Prostate gland (tissue), 2 donors: ENCODE measurements at regions not wholly inside any gene's neighbourhood (a gene's known extent, or its start where the extent isn't known, plus 50 kb on each side); places are given as distances from the start of the nearest gene placed in this dataset.
"Not testable (repeated sequence)": the region's sequence is repeated elsewhere in the genome, so short reads cannot be mapped to it uniquely, and the experiment has no call there.

ENCODE experiments used
- DNase-seq: peaks from one replicate; pipeline ENCODE4 v3.0.0-alpha.2; 2019; ENCODE audit warnings: low spot score
- H3K27ac ChIP-seq, 2 donors: fragments of 200-600 bp; sonication (generic); 2 replicates each; pipeline ENCODE4 v1.5.1; 2017 to 2019
- H3K27me3 ChIP-seq: fragments of 200-600 bp; sonication (generic); replicated peaks from 2 replicates; pipeline ENCODE4 v1.5.1; 2019; ENCODE audit not compliant: insufficient read depth
- H3K36me3 ChIP-seq, 2 donors: fragments of 200-600 bp; sonication (generic); 1 replicate in 1 of 2; 2 replicates in 1 of 2; pipeline versions ENCODE4 v1.5.1 to v1.8.1; 2017 to 2019
- H3K4me1 ChIP-seq: fragments of 200-600 bp; sonication (generic); replicated peaks from 2 replicates; pipeline ENCODE4 v1.5.1; 2019
- H3K4me3 ChIP-seq, 2 donors: fragments of 200-600 bp; sonication (generic); 2 replicates each; pipeline ENCODE4 v1.5.1; 2017 to 2019
- H3K9me3 ChIP-seq: fragments of 200-600 bp; sonication (generic); 2 replicates; pipeline ENCODE4 v1.5.1; 2017
- POLR2A ChIP-seq: fragments of 450-650 bp; IDR thresholded peaks from one replicate; pipeline ENCODE4 v1.6.1; 2016; ENCODE audit warnings: antibody characterized with exemption, mild to moderate bottlenecking
- POLR2AphosphoS5 ChIP-seq: sonication (generic); formaldehyde crosslinking; IDR thresholded peaks from one replicate; pipeline ENCODE4 v1.6.1; 2017; ENCODE audit warnings: antibody characterized with exemption
- WGBS: methylation state at CpG from one replicate; pipeline ENCODE4 v1.1.5; 2018; 5-methylcytosine and 5-hydroxymethylcytosine counted together
- intact Hi-C: fragments of 100-400 bp; cut with DNase I; formaldehyde crosslinking; loops from one replicate; pipeline ENCODE4 v1.14.2; 2022
- TF ChIP-seq, protein P1 (sequence below), 4 experiments: fragments of 200-600 bp in 2 of 4; fragments of 450-650 bp in 2 of 4; sonication (generic) in 2 of 4; IDR thresholded peaks; 1 replicate in 3 of 4; 2 replicates in 1 of 4; pipeline ENCODE4 v1.5.1; 2016 to 2019; ENCODE audit warnings: antibody characterized with exemption in 4 of 4, mild to moderate bottlenecking in 2 of 4, moderate library complexity in 2 of 4

DNA sequence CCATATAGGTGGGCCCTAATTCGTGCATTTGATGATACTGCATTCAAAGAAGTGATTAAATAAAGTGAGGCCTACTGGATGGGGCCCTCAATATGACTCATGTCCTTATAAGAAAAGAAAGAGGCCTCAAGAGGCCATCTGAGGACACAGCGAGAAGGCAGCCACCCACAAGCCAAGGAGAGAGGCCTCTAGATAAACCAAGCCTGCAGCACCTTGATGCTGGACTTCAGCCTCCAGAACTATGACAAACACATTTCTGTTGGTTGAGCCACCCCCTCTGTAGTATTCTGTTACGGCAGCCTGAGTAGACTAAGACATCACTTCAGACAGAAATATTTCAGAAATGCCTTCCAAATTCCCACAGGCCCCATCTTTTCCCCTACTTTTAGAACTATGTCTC is 82.5 kb upstream of the PLEKHG1 start:
- WGBS = 95% methylated on average over 3 of the region's 3 CpGs
- H3K27me3 ChIP-seq = no peaks in the 10 kb centered on the region
- H3K4me1 ChIP-seq = no peaks in the 10 kb centered on the region
- TF ChIP-seq POLR2A (no peak), POLR2AphosphoS5 (no peak)
- TF ChIP-seq, protein P1, sequence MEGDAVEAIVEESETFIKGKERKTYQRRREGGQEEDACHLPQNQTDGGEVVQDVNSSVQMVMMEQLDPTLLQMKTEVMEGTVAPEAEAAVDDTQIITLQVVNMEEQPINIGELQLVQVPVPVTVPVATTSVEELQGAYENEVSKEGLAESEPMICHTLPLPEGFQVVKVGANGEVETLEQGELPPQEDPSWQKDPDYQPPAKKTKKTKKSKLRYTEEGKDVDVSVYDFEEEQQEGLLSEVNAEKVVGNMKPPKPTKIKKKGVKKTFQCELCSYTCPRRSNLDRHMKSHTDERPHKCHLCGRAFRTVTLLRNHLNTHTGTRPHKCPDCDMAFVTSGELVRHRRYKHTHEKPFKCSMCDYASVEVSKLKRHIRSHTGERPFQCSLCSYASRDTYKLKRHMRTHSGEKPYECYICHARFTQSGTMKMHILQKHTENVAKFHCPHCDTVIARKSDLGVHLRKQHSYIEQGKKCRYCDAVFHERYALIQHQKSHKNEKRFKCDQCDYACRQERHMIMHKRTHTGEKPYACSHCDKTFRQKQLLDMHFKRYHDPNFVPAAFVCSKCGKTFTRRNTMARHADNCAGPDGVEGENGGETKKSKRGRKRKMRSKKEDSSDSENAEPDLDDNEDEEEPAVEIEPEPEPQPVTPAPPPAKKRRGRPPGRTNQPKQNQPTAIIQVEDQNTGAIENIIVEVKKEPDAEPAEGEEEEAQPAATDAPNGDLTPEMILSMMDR (IDR thresholded peaks at IDR 0.05) = no peak
- H3K27ac ChIP-seq = no peak overlapping the region
- H3K36me3 ChIP-seq = no peaks in the 10 kb centered on the region
- DNase-seq = no peak
- intact Hi-C loops = no loop called here
- no peaks in the 10 kb centered on the region for H3K9me3 ChIP-seq
- H3K4me3 ChIP-seq = no peak overlapping the region

DNA sequence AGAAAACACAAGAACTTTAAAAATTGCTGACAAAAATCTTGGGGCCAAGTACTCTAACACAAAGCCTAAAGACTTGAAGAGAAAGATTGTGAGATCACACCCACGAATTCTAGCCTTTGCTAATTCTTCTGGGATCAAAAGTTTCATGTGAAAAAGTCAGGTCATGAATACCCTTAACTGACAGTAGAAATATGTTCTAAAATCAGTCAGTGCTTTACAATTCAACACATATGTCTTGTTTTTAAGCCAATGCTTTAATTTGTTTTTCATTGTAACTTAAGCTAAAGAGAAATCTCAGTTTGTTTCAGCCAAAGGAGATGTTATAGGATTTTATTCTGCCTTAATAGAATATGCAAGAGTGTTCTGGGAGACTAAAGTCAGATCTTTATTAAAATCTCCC is 78.2 kb upstream of the PLEKHG1 start:
- WGBS = 92% methylated on average over 1 of the region's 1 CpG
- Histone ChIP-seq H3K4me3 (no peak overlapping the region), H3K27ac (no peak overlapping the region), H3K9me3 (no peaks in the 10 kb centered on the region), H3K36me3 (no peaks in the 10 kb centered on the region), H3K27me3 (no peaks in the 10 kb centered on the region), H3K4me1 (no peaks in the 10 kb centered on the region)
- intact Hi-C loops = no loop called here
- TF ChIP-seq POLR2A (no peak), POLR2AphosphoS5 (no peak)
- TF ChIP-seq, protein P1 (IDR thresholded peaks at IDR 0.05) = no peak
- DNase-seq = no peak

DNA sequence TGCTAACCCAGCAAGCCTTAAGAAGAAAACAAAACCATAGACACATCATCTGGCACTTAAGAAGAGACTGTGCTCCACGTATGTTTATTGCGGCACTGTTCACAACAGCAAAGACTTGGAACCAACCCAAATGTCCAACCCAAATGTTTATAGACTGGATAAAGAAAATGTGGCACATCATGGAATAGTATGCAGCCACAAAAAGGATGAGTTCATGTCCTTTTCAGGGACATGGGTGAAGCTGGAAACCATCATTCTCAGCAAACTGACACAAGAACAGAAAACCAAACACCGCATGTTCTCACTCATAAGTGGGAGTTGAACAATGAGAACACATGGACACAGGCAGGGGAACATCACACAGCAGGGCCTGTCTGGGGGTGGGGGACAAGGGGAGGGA is 76.5 kb upstream of the PLEKHG1 start:
- H3K27me3 ChIP-seq, H3K36me3 ChIP-seq, H3K27ac ChIP-seq, H3K4me3 ChIP-seq, H3K9me3 ChIP-seq, intact Hi-C loops, H3K4me1 ChIP-seq, DNase-seq: not testable (repeated sequence)
- 90% methylated on average over 3 of the region's 3 CpGs for WGBS

DNA sequence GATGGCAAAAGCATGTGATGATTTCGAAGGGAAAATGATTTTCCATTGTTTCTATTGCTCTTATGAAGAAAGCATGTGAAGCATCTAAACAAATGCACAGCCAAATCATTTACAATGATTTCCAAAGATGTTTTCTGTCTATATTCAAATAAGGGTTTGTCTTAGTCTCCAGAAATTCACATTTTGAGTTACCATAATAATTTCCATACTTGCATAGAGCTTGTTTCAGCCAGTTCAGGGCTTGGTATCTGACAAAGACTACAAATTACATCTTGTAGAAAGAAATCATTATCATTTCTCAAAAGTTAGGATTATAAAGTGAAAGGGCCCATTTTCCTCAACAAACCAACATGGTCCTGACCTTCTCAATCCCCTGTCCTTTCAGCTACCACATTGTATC is 74.4 kb upstream of the PLEKHG1 start:
- H3K4me1 ChIP-seq = peaks cover 7% of the 10 kb centered on the region
- intact Hi-C loops = no loop called here
- no peak overlapping the region for H3K27ac ChIP-seq
- no peaks in the 10 kb centered on the region for H3K9me3 ChIP-seq
- no peak for DNase-seq
- H3K36me3 ChIP-seq = no peaks in the 10 kb centered on the region
- H3K4me3 ChIP-seq = no peak overlapping the region
- no peaks in the 10 kb centered on the region for H3K27me3 ChIP-seq
- WGBS = 93% methylated on average over 1 of the region's 1 CpG
- TF ChIP-seq POLR2AphosphoS5 (no peak), POLR2A (no peak)
- TF ChIP-seq, protein P1 (IDR thresholded peaks at IDR 0.05) = no peak

DNA sequence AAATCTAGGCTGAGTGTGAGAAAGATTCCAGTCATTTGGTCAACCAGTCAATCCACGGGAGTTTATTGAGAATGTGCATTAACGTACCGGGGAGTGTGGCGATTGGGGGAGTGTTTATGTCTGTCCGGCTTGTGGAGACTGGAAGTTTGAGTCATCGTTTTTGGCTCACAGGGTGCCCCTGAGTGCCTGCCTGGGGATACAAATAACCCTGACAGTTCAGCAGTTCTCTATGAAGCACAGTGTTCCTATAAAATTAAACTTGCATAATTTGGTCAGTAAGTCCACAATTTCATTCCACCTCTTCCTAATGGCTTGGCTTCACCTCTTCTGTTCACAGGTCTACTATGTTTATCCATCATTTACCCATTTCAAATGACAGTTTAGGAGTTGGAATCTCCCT is 72.6 kb upstream of the PLEKHG1 start:
- intact Hi-C loops = no loop called here
- Histone ChIP-seq H3K4me3 (no peak overlapping the region), H3K9me3 (no peaks in the 10 kb centered on the region), H3K36me3 (no peaks in the 10 kb centered on the region), H3K4me1 (peaks cover 7% of the 10 kb centered on the region), H3K27me3 (no peaks in the 10 kb centered on the region), H3K27ac (peak overlapping the region in 1 of 2 donors; percentile 44)
- 13% methylated on average over 6 of the region's 6 CpGs for WGBS
- peak; percentile 79 for DNase-seq
- TF ChIP-seq POLR2AphosphoS5 = peak; percentile 87
- TF ChIP-seq, protein P1 (IDR thresholded peaks at IDR 0.05) = no peak
